Endodermal cell (in vitro differentiated cells): ENCODE measurements at regions not wholly inside any gene's neighbourhood (a gene's known extent, or its start where the extent isn't known, plus 50 kb on each side); places are given as distances from the start of the nearest gene placed in this dataset.

Experiments used
- DNase-seq: peaks from one replicate; pipeline ENCODE4 v3.0.0-alpha.2; 2017
- H3K27ac ChIP-seq: 2 replicates; pipeline ENCODE4 v1.5.1; 2013; ENCODE audit warnings: mild to moderate bottlenecking, low read depth, low read length, moderate library complexity
- H3K27me3 ChIP-seq: 2 replicates; pipeline ENCODE4 v1.6.1; 2013; ENCODE audit warnings: mild to moderate bottlenecking, low read length, moderate library complexity; ENCODE audit not compliant: insufficient read depth, control insufficient read depth, poor library complexity, severe bottlenecking
- H3K36me3 ChIP-seq: 2 replicates; pipeline ENCODE4 v1.7.0; 2013; ENCODE audit warnings: mild to moderate bottlenecking, low read length, moderate library complexity; ENCODE audit not compliant: control insufficient read depth, insufficient read depth
- H3K4me1 ChIP-seq: one replicate; pipeline ENCODE4 v1.7.0; 2013; ENCODE audit warnings: low read length; ENCODE audit not compliant: control insufficient read depth, insufficient read depth
- H3K4me3 ChIP-seq: 2 replicates; pipeline ENCODE4 v1.5.1; 2013; ENCODE audit warnings: mild to moderate bottlenecking, low read length, moderate library complexity
- H3K9ac ChIP-seq: 2 replicates; pipeline ENCODE4 v1.6.1; 2013; ENCODE audit warnings: mild to moderate bottlenecking, low read length, moderate library complexity; ENCODE audit not compliant: poor library complexity, severe bottlenecking; ENCODE audit errors: extremely low read depth
- H3K9me3 ChIP-seq: 2 replicates; pipeline ENCODE4 v1.6.1; 2013; ENCODE audit warnings: mild to moderate bottlenecking, low read length, moderate library complexity; ENCODE audit not compliant: control insufficient read depth
- H3K27ac Mint-ChIP-seq: 2 replicates; pipeline ENCODE4 v1.8.0; 2020; ENCODE audit warnings: mixed read lengths
- H3K27me3 Mint-ChIP-seq: 2 replicates; pipeline ENCODE4 v1.8.0; 2021; ENCODE audit warnings: mild to moderate bottlenecking, mixed read lengths; ENCODE audit not compliant: insufficient read depth
- H3K36me3 Mint-ChIP-seq: 2 replicates; pipeline ENCODE4 v1.8.0; 2020; ENCODE audit warnings: low read depth, mixed read lengths
- H3K4me1 Mint-ChIP-seq: 2 replicates; pipeline ENCODE4 v1.8.0; 2020; ENCODE audit warnings: mixed read lengths
- H3K4me3 Mint-ChIP-seq: 2 replicates; pipeline ENCODE4 v1.8.0; 2020; ENCODE audit warnings: mild to moderate bottlenecking, moderate library complexity, mixed read lengths
- H3K9me3 Mint-ChIP-seq: 2 replicates; pipeline ENCODE4 v1.8.0; 2020; ENCODE audit warnings: mild to moderate bottlenecking, mixed read lengths
- CTCF ChIP-seq: fragments of 200-600 bp; sonication (generic); conservative IDR thresholded peaks from 2 replicates; pipeline ENCODE4 v1.5.0; 2021; ENCODE audit warnings: antibody characterized with exemption, mild to moderate bottlenecking
- WGBS, 2 experiments: methylation state at CpG; one replicate each; pipeline versions ENCODE4 v1.1.5 to v1.1.7; 2013; ENCODE audit warnings: missing lambda C conversion rate in 2 of 2, mixed read lengths in 1 of 2; ENCODE audit not compliant: insufficient coverage in 1 of 2, insufficient read length in 1 of 2; 5-methylcytosine and 5-hydroxymethylcytosine counted together

GRCh38 chr14:49160983-49161382 lies 425.2 kb downstream of the RPS29 start:
- H3K4me1 ChIP-seq = no peaks in the 10 kb centered on the region
- H3K9ac ChIP-seq = no peak overlapping the region
- Mint-ChIP-seq H3K9me3 (no peaks in the 10 kb centered on the region), H3K4me1 (peaks cover 4% of the 10 kb centered on the region), H3K27ac (no peak overlapping the region), H3K36me3 (no peaks in the 10 kb centered on the region), H3K4me3 (no peak overlapping the region), H3K27me3 (no peaks in the 10 kb centered on the region)
- 89 to 100% methylated on average over 2 of the region's 2 CpGs for WGBS, 2 experiments
- H3K9me3 ChIP-seq = no peaks in the 10 kb centered on the region
- no peak for TF ChIP-seq CTCF
- H3K36me3 ChIP-seq = no peaks in the 10 kb centered on the region
- no peak for DNase-seq
- no peaks in the 10 kb centered on the region for H3K27me3 ChIP-seq
- no peak overlapping the region for H3K27ac ChIP-seq
- no peak overlapping the region for H3K4me3 ChIP-seq

DNA sequence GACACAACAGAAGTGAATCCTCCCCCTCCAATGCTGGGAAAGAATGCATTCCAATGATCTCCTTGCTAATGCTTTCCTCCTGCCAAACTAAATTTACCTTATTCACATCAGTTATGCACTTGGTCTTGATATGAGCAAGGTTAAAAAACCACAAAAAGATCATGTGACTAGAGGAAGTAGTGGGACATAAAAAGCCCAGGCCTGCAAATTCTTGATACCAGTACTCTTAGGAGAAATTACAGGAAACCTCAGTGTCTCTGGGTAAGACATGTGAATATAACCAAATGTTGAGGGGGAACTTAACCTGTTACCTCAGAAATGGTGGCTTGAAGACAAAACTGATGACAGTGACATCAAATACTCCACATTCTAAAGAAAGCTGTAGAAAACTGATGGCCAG lies 427.1 kb downstream of the RPS29 start:
- no peaks in the 10 kb centered on the region for H3K27me3 Mint-ChIP-seq
- DNase-seq = no peak
- no peaks in the 10 kb centered on the region for H3K36me3 Mint-ChIP-seq
- peaks cover 4% of the 10 kb centered on the region for H3K4me1 Mint-ChIP-seq
- H3K9ac ChIP-seq = no peak overlapping the region
- no peak for TF ChIP-seq CTCF
- no peaks in the 10 kb centered on the region for H3K9me3 Mint-ChIP-seq
- no peak overlapping the region for H3K27ac Mint-ChIP-seq
- H3K9me3 ChIP-seq = no peaks in the 10 kb centered on the region
- H3K4me1 ChIP-seq = no peaks in the 10 kb centered on the region
- H3K36me3 ChIP-seq = no peaks in the 10 kb centered on the region
- H3K4me3 Mint-ChIP-seq = no peak overlapping the region
- no peak overlapping the region for H3K4me3 ChIP-seq
- no peaks in the 10 kb centered on the region for H3K27me3 ChIP-seq
- H3K27ac ChIP-seq = no peak overlapping the region

DNA sequence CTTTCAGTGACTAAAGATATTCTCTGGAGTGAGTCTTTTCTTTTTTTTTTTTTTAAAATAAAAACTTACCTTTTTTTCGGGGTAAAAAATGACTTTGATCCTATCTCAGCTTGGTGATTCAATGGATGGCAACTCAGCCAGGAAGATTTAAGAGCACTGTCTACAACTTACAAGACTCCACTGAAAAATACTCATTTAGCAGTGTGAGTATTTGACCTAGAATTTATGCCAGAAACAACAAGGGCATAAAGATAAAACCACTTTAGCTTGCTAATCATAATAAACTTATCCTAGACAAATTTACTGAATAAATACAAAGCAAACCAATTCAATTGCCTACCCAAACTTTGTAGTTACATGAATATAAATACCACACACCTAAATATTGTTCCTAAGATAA lies 446.6 kb downstream of the RPS29 start:
- no peak overlapping the region for H3K9ac ChIP-seq

More for the DNA sequence above, 446.6 kb downstream of the RPS29 start:
- no peaks in the 10 kb centered on the region for H3K36me3 ChIP-seq
- H3K27ac ChIP-seq = no peak overlapping the region
- TF ChIP-seq CTCF = no peak
- no peaks in the 10 kb centered on the region for H3K27me3 Mint-ChIP-seq
- no peaks in the 10 kb centered on the region for H3K4me1 Mint-ChIP-seq
- no peaks in the 10 kb centered on the region for H3K27me3 ChIP-seq
- no peaks in the 10 kb centered on the region for H3K4me1 ChIP-seq
- peaks cover 1% of the 10 kb centered on the region for H3K9me3 Mint-ChIP-seq
- H3K36me3 Mint-ChIP-seq = no peaks in the 10 kb centered on the region
- no peak overlapping the region for H3K4me3 ChIP-seq
- no peaks in the 10 kb centered on the region for H3K9me3 ChIP-seq
- no peak for DNase-seq
- no peak overlapping the region for H3K27ac Mint-ChIP-seq
- H3K4me3 Mint-ChIP-seq = no peak overlapping the region
- WGBS, 2 experiments = 78% methylated on average over 1 of the region's 1 CpG; no CpG with 5 or more reads in 1 of the 2 experiments
